ENCODE measurements at regions not wholly inside any gene's neighbourhood (a gene's known extent, or its start where the extent isn't known, plus 50 kb on each side); places are given as distances from the start of the nearest gene placed in this dataset.

GRCh38 chr13:46962281-46962941 is 65.6 kb upstream of the HTR2A start:
- peak; percentile 61 for TF ChIP-seq CTCF (IDR thresholded peaks at IDR 0.05)
- TF ChIP-seq ZFX (IDR thresholded peaks at IDR 0.05; ENCODE audit: borderline replicate concordance), result no peak

All from 22Rv1 (cell line).